ENCODE measurements at regions not wholly inside any gene's neighbourhood (a gene's known extent, or its start where the extent isn't known, plus 50 kb on each side); places are given as distances from the start of the nearest gene placed in this dataset.

DNA sequence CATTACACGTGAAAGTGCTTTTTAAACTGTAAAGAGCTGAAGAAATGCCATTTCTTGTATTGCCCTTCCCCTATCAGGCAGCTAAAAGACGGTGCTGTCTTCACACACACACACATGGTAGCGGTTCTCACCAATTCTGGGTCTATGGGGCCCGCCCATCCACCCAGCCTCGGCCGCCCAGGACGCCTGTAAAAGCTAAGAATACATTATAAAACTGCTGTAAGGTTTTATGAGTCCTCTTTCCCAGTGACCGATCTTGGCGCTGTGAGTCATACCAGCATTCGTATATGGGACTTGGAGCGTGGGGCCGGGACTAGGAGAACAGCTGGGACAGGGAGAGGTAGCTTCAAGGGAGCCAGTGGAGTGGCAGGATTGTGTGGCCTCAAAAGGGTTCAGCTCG lies 149.7 kb upstream of the CADM1 start:
- H3K9ac ChIP-seq (ENCODE audit: low read depth in 1 of 3, low read length in 3 of 3) = no peak overlapping the region
- H3K36me3 ChIP-seq (ENCODE audit: control insufficient read depth in 3 of 3, insufficient read depth in 3 of 3, low read length in 3 of 3) = no peaks in the 10 kb centered on the region
- H3K9me3 ChIP-seq (ENCODE audit: control insufficient read depth in 3 of 3, low read length in 3 of 3) = no peaks in the 10 kb centered on the region
- H3K27me3 ChIP-seq (ENCODE audit: control insufficient read depth in 3 of 3, insufficient read depth in 3 of 3, low read length in 3 of 3) = peaks cover 0 to 10% (median 5%) of the 10 kb centered on the region in 3 donors
- H3K27ac ChIP-seq (ENCODE audit: low read depth, low read length) = no peak overlapping the region
- no peak overlapping the region for H3K4me3 ChIP-seq (ENCODE audit: low read length in 3 of 3)
- H3K4me1 ChIP-seq (ENCODE audit: control insufficient read depth in 3 of 3, insufficient read depth in 3 of 3, low read length in 3 of 3) = peaks cover 0 to 5% (median 3%) of the 10 kb centered on the region in 3 donors

- Histone ChIP-seq H3K4me3 (ENCODE audit: low read length in 3 of 3) (no peak overlapping the region), H3K9me3 (ENCODE audit: control insufficient read depth in 3 of 3, low read length in 3 of 3) (no peaks in the 10 kb centered on the region), H3K9ac (ENCODE audit: low read depth in 1 of 3, low read length in 3 of 3) (no peak overlapping the region), H3K4me1 (ENCODE audit: control insufficient read depth in 3 of 3, insufficient read depth in 3 of 3, low read length in 3 of 3) (peaks cover 0 to 3% (median 3%) of the 10 kb centered on the region in 3 donors), H3K36me3 (ENCODE audit: control insufficient read depth in 3 of 3, insufficient read depth in 3 of 3, low read length in 3 of 3) (no peaks in the 10 kb centered on the region), H3K27me3 (ENCODE audit: control insufficient read depth in 3 of 3, insufficient read depth in 3 of 3, low read length in 3 of 3) (peaks cover 0 to 9% (median 3%) of the 10 kb centered on the region in 3 donors), H3K27ac (ENCODE audit: low read depth, low read length) (no peak overlapping the region)
Observed at GRCh38 chr11:115653076-115653475, 148.9 kb upstream of the CADM1 start.

- H3K4me3 ChIP-seq (ENCODE audit: low read length in 3 of 3) = no peak overlapping the region
- no peaks in the 10 kb centered on the region for H3K9me3 ChIP-seq (ENCODE audit: control insufficient read depth in 3 of 3, low read length in 3 of 3)
- H3K9ac ChIP-seq (ENCODE audit: low read depth in 1 of 3, low read length in 3 of 3) = no peak overlapping the region
- H3K27me3 ChIP-seq (ENCODE audit: control insufficient read depth in 3 of 3, insufficient read depth in 3 of 3, low read length in 3 of 3) = peaks cover 0 to 9% (median 3%) of the 10 kb centered on the region in 3 donors
- no peaks in the 10 kb centered on the region for H3K36me3 ChIP-seq (ENCODE audit: control insufficient read depth in 3 of 3, insufficient read depth in 3 of 3, low read length in 3 of 3)
- H3K4me1 ChIP-seq (ENCODE audit: control insufficient read depth in 3 of 3, insufficient read depth in 3 of 3, low read length in 3 of 3) = peaks cover 0 to 3% (median 3%) of the 10 kb centered on the region in 3 donors
- H3K27ac ChIP-seq (ENCODE audit: low read depth, low read length) = no peak overlapping the region
Observed at GRCh38 chr11:115652496-115652895, 148.3 kb upstream of the CADM1 start.

DNA sequence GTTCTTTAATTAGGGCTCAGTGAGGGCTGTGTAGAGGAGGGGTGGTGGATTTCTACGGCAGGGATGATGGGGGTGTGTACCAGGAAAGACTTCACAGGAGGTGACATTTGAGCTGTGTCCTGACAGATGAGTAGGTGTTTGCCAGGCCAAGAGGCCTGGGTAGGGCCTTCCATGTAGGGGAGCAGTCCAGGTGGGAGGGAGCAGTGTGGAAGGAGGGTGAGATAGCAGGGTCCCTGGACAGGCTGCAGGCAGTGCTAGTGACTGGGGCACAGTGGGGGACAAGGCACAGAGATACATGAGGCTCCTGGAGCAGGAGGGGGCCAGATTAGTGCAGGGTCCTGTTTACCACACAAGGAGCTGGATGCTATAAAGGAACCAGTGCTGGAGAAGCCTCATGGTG lies 147.9 kb upstream of the CADM1 start:
- H3K4me3 ChIP-seq (ENCODE audit: low read length in 3 of 3) = no peak overlapping the region
- peaks cover 0 to 9% (median 3%) of the 10 kb centered on the region in 3 donors for H3K27me3 ChIP-seq (ENCODE audit: control insufficient read depth in 3 of 3, insufficient read depth in 3 of 3, low read length in 3 of 3)
- H3K36me3 ChIP-seq (ENCODE audit: control insufficient read depth in 3 of 3, insufficient read depth in 3 of 3, low read length in 3 of 3) = no peaks in the 10 kb centered on the region
- peaks cover 0 to 3% (median 3%) of the 10 kb centered on the region in 3 donors for H3K4me1 ChIP-seq (ENCODE audit: control insufficient read depth in 3 of 3, insufficient read depth in 3 of 3, low read length in 3 of 3)
- no peak overlapping the region for H3K27ac ChIP-seq (ENCODE audit: low read depth, low read length)
- no peaks in the 10 kb centered on the region for H3K9me3 ChIP-seq (ENCODE audit: control insufficient read depth in 3 of 3, low read length in 3 of 3)
- H3K9ac ChIP-seq (ENCODE audit: low read depth in 1 of 3, low read length in 3 of 3) = no peak overlapping the region

GRCh38 chr11:115649461-115649860 lies 145.2 kb upstream of the CADM1 start:
- Histone ChIP-seq H3K9ac (ENCODE audit: low read depth in 1 of 3, low read length in 3 of 3) (no peak overlapping the region), H3K27ac (ENCODE audit: low read depth, low read length) (no peak overlapping the region), H3K27me3 (ENCODE audit: control insufficient read depth in 3 of 3, insufficient read depth in 3 of 3, low read length in 3 of 3) (peaks cover 0 to 19% (median 12%) of the 10 kb centered on the region in 3 donors), H3K9me3 (ENCODE audit: control insufficient read depth in 3 of 3, low read length in 3 of 3) (no peaks in the 10 kb centered on the region), H3K4me1 (ENCODE audit: control insufficient read depth in 3 of 3, insufficient read depth in 3 of 3, low read length in 3 of 3) (peaks cover 0 to 3% (median 3%) of the 10 kb centered on the region in 3 donors), H3K4me3 (ENCODE audit: low read length in 3 of 3) (no peak overlapping the region), H3K36me3 (ENCODE audit: control insufficient read depth in 3 of 3, insufficient read depth in 3 of 3, low read length in 3 of 3) (no peaks in the 10 kb centered on the region)

DNA sequence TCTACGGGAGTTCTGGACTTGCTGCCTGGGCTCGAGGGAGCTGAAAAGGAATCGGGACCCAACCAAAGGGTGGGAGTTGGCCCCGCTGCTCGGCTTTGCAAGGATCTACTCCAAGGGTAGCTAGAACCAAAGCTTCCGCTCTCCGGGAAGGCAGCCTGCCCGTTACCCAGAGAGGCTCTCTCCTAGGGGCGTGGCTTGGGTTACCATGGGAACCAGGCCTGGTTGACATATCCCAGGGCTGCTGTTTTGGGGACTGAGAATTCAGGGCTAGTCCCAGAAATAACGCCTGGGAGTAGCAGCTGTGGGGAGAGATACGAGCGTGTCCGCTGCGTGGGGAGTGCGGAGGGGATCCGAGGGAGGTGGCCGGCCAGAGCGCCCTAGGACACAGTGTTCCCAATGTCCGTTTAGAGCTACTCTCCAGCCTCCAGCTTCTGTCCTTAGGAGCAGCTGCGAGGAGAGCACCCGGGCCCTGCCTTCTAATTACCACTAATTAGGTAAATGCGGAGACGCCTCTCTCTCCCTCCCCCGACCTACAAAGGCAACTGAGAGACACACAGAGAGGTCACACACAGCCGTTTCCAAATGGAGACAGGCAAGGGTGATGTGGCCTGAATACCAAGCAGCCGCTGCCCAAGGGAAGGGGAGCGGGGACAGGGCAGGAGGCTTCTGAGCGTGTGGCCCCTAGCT lies 141.6 kb upstream of the CADM1 start:
- no peak overlapping the region for H3K9ac ChIP-seq (ENCODE audit: low read depth in 1 of 3, low read length in 3 of 3)
- H3K4me3 ChIP-seq (ENCODE audit: low read length in 3 of 3) = no peak overlapping the region
- no peaks in the 10 kb centered on the region for H3K9me3 ChIP-seq (ENCODE audit: control insufficient read depth in 3 of 3, low read length in 3 of 3)
- H3K4me1 ChIP-seq (ENCODE audit: control insufficient read depth in 3 of 3, insufficient read depth in 3 of 3, low read length in 3 of 3) = no peaks in the 10 kb centered on the region
- H3K36me3 ChIP-seq (ENCODE audit: control insufficient read depth in 3 of 3, insufficient read depth in 3 of 3, low read length in 3 of 3) = no peaks in the 10 kb centered on the region
- H3K27ac ChIP-seq (ENCODE audit: low read depth, low read length) = no peak overlapping the region
- peaks cover 6 to 28% (median 23%) of the 10 kb centered on the region in 3 donors for H3K27me3 ChIP-seq (ENCODE audit: control insufficient read depth in 3 of 3, insufficient read depth in 3 of 3, low read length in 3 of 3)

DNA sequence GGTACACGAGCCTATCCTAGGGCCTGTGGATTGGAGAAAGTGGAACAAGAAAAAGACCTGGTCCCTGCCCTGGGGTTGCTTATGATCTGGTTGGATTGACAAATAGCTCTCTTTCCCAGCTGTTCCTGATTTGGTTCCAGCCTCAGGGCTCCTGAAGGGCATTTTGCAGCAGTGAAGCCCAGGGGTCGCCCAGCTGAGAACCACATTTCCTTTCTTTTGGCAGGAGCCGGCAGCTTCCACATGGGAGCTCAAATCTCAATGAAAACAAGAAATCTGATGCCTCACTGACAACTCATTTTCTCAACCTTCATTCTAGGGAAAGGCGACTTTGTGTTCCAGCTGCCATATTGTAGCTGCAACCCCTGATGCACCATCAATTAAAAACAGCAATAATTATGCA lies 140.6 kb upstream of the CADM1 start:
- Histone ChIP-seq H3K4me1 (ENCODE audit: control insufficient read depth in 3 of 3, insufficient read depth in 3 of 3, low read length in 3 of 3) (no peaks in the 10 kb centered on the region), H3K4me3 (ENCODE audit: low read length in 3 of 3) (no peak overlapping the region), H3K9ac (ENCODE audit: low read depth in 1 of 3, low read length in 3 of 3) (no peak overlapping the region), H3K9me3 (ENCODE audit: control insufficient read depth in 3 of 3, low read length in 3 of 3) (no peaks in the 10 kb centered on the region), H3K27me3 (ENCODE audit: control insufficient read depth in 3 of 3, insufficient read depth in 3 of 3, low read length in 3 of 3) (peaks cover 6 to 28% (median 18%) of the 10 kb centered on the region in 3 donors), H3K36me3 (ENCODE audit: control insufficient read depth in 3 of 3, insufficient read depth in 3 of 3, low read length in 3 of 3) (no peaks in the 10 kb centered on the region), H3K27ac (ENCODE audit: low read depth, low read length) (no peak overlapping the region)

DNA sequence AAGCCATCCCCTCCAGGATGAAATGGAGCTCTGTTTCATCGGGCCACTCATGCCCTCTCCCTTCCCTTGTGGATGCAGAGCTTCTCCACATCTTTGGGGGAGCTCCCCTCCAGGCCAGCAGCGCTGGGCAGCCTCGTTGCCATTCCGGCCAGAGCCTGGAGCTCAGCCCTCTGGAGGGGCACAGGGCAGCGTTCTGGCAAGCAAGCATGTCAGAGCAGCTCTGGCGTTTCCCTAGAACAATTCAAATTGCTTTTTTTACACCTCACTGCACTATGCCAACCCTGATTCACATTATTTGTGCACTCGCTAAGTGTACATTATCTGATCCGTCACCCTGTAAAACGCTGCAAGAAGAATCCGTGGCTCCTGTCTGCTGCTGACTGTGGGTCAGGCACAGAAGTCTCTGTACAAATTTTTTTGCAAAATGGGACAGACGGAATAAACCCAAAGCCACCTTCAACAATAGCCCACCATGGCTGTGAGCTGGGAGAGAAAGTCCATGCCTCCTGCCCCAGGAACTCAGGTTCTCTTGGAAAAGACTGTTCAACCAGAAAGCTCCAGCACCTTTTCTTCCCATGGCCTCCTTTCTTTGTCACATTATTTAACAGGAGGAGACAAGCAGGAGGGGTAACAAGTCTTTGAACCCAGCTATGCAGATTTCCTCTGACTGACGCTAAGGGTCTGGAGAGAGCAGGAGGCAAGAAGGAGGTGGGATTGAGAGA lies 139.5 kb upstream of the CADM1 start:
- Histone ChIP-seq H3K27ac (ENCODE audit: low read depth, low read length) (no peak overlapping the region), H3K27me3 (ENCODE audit: control insufficient read depth in 3 of 3, insufficient read depth in 3 of 3, low read length in 3 of 3) (peaks cover 6 to 34% (median 20%) of the 10 kb centered on the region in 3 donors), H3K36me3 (ENCODE audit: control insufficient read depth in 3 of 3, insufficient read depth in 3 of 3, low read length in 3 of 3) (no peaks in the 10 kb centered on the region), H3K4me3 (ENCODE audit: low read length in 3 of 3) (no peak overlapping the region), H3K9me3 (ENCODE audit: control insufficient read depth in 3 of 3, low read length in 3 of 3) (no peaks in the 10 kb centered on the region), H3K4me1 (ENCODE audit: control insufficient read depth in 3 of 3, insufficient read depth in 3 of 3, low read length in 3 of 3) (no peaks in the 10 kb centered on the region), H3K9ac (ENCODE audit: low read depth in 1 of 3, low read length in 3 of 3) (no peak overlapping the region)

DNA sequence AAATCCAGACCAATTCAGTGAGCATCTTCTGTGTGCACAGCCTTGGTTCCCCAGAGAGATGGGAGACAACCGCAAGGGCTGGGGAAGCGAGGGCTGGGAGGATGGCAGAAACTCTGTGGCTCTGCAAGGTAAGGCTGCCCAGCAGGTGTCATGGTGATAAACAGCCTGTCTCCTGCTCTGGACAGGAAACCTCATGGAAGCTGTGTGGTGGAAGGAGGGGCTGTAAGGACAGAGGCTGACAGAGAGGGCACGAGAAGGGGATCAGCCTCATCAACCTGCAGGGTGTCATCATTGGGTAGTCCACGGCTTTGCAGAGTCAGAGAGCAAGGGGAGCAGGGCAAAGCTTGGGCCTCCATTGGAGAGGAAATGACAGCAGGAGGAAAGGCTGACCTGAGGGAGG lies 138.4 kb upstream of the CADM1 start:
- H3K4me3 ChIP-seq (ENCODE audit: low read length in 3 of 3) = no peak overlapping the region
- peaks cover 6 to 35% (median 20%) of the 10 kb centered on the region in 3 donors for H3K27me3 ChIP-seq (ENCODE audit: control insufficient read depth in 3 of 3, insufficient read depth in 3 of 3, low read length in 3 of 3)
- H3K9ac ChIP-seq (ENCODE audit: low read depth in 1 of 3, low read length in 3 of 3) = no peak overlapping the region
- no peaks in the 10 kb centered on the region for H3K36me3 ChIP-seq (ENCODE audit: control insufficient read depth in 3 of 3, insufficient read depth in 3 of 3, low read length in 3 of 3)
- H3K4me1 ChIP-seq (ENCODE audit: control insufficient read depth in 3 of 3, insufficient read depth in 3 of 3, low read length in 3 of 3) = no peaks in the 10 kb centered on the region
- H3K27ac ChIP-seq (ENCODE audit: low read depth, low read length) = no peak overlapping the region
- no peaks in the 10 kb centered on the region for H3K9me3 ChIP-seq (ENCODE audit: control insufficient read depth in 3 of 3, low read length in 3 of 3)

GRCh38 chr11:115637599-115638241 lies 133.5 kb upstream of the CADM1 start:
- H3K27ac ChIP-seq (ENCODE audit: low read depth, low read length) = no peak overlapping the region
- H3K9me3 ChIP-seq (ENCODE audit: control insufficient read depth in 3 of 3, low read length in 3 of 3) = no peaks in the 10 kb centered on the region
- H3K9ac ChIP-seq (ENCODE audit: low read depth in 1 of 3, low read length in 3 of 3) = no peak overlapping the region
- H3K36me3 ChIP-seq (ENCODE audit: control insufficient read depth in 3 of 3, insufficient read depth in 3 of 3, low read length in 3 of 3) = no peaks in the 10 kb centered on the region
- no peaks in the 10 kb centered on the region for H3K4me1 ChIP-seq (ENCODE audit: control insufficient read depth in 3 of 3, insufficient read depth in 3 of 3, low read length in 3 of 3)
- H3K27me3 ChIP-seq (ENCODE audit: control insufficient read depth in 3 of 3, insufficient read depth in 3 of 3, low read length in 3 of 3) = peaks cover 3 to 12% (median 5%) of the 10 kb centered on the region in 3 donors
- H3K4me3 ChIP-seq (ENCODE audit: low read length in 3 of 3) = no peak overlapping the region

All from skeletal muscle tissue (tissue), 3 donors.